Fibroblast of the aortic adventitia (primary cell): ENCODE measurements at regions not wholly inside any gene's neighbourhood (a gene's known extent, or its start where the extent isn't known, plus 50 kb on each side); places are given as distances from the start of the nearest gene placed in this dataset.

Source experiments
- DNase-seq: peaks from one replicate; pipeline ENCODE4 v3.0.0-alpha.2; 2010; ENCODE audit warnings: low read depth
- H3K4me3 ChIP-seq: 2 replicates; pipeline ENCODE4 v1.5.1; 2011; ENCODE audit warnings: low read depth, mild to moderate bottlenecking, control low read depth, low read length, moderate library complexity
- TF ChIP-seq, protein P1 (sequence below): IDR thresholded peaks from 2 replicates; pipeline ENCODE4 v1.5.1; 2011; ENCODE audit warnings: mild to moderate bottlenecking, low read length, control low read depth, inconsistent platforms; ENCODE audit not compliant: insufficient read depth

DNA sequence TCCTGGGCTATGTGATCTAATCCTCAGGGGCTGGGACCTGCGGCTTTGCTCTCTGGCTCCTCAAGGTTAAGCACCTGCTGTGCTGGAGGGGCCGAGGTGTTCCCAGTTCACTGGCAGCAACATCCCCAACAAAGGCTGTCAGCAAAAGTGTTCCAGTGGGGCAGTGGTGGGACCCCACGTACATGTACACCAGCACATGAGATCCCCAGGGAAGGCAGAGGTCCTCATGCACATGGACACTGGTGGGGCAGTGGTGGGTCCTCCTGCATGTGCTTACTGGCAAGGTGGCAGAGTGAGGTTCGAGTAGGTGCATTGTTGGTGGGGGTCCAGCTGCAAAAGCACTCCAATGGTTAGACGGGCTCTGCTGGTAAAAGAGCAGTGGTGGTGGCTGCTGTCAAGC lies 255.6 kb upstream of the MPDZ start:
- no peak for DNase-seq
- TF ChIP-seq, protein P1, sequence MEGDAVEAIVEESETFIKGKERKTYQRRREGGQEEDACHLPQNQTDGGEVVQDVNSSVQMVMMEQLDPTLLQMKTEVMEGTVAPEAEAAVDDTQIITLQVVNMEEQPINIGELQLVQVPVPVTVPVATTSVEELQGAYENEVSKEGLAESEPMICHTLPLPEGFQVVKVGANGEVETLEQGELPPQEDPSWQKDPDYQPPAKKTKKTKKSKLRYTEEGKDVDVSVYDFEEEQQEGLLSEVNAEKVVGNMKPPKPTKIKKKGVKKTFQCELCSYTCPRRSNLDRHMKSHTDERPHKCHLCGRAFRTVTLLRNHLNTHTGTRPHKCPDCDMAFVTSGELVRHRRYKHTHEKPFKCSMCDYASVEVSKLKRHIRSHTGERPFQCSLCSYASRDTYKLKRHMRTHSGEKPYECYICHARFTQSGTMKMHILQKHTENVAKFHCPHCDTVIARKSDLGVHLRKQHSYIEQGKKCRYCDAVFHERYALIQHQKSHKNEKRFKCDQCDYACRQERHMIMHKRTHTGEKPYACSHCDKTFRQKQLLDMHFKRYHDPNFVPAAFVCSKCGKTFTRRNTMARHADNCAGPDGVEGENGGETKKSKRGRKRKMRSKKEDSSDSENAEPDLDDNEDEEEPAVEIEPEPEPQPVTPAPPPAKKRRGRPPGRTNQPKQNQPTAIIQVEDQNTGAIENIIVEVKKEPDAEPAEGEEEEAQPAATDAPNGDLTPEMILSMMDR = no peak

GRCh38 chr9:13534006-13534405 lies 254.5 kb upstream of the MPDZ start:
- no peak overlapping the region for H3K4me3 ChIP-seq
- no peak for DNase-seq
- TF ChIP-seq, protein P1 = no peak

More for the DNA sequence above, 255.6 kb upstream of the MPDZ start:
- no peak overlapping the region for H3K4me3 ChIP-seq

DNA sequence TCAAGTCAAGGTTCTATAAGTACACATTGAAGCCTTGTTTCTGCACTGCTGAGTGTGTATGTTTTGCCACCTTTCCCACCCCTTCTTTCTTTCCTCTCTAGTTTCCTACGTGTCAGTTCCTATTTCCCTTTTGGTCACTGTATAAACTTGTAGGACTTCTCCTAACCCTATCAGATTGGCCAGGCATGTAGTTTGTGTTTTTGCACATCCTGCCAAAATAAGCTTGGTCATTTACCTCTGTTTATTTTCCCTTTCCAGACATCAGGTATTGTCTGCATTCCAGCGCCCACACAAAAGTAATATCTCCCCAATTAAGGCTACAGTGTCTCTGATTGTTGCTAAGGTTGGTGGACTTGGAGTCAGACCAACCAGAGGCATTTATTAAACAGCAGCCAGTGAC lies 252.9 kb upstream of the MPDZ start:
- TF ChIP-seq, protein P1 = no peak
- DNase-seq = no peak

GRCh38 chr9:13529321-13530104 lies 250.0 kb upstream of the MPDZ start:
- TF ChIP-seq, protein P1 = no peak
- DNase-seq = no peak
- no peak overlapping the region for H3K4me3 ChIP-seq

More for the DNA sequence above, 252.9 kb upstream of the MPDZ start:
- H3K4me3 ChIP-seq = no peak overlapping the region

DNA sequence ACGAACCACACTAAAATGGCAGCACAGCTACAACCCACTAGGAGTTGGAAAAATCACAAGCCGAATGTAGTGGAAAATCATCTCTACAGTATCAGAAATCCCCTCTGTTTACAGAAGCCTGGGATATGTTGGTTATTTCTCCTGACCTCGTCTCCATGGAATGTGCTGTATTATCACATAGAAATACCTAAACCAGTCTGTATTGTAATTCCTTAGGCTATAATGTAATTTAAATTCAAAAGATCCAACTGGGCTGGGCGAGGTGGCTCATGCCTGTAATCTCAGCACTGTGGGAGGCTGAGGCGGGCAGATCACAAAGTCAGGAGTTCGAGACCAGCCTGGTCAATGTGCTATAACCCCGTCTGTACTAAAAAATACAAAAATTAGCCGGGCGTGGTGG lies 244.8 kb upstream of the MPDZ start:
- no peak overlapping the region for H3K4me3 ChIP-seq
- peak; percentile 50 for DNase-seq
- TF ChIP-seq, protein P1 = no peak

GRCh38 chr9:13520069-13520468 lies 240.6 kb upstream of the MPDZ start:
- TF ChIP-seq, protein P1 = no peak
- H3K4me3 ChIP-seq = no peak overlapping the region
- DNase-seq = peak; percentile 96
